ENCODE measurements at regions not wholly inside any gene's neighbourhood (a gene's known extent, or its start where the extent isn't known, plus 50 kb on each side); places are given as distances from the start of the nearest gene placed in this dataset.

DNA sequence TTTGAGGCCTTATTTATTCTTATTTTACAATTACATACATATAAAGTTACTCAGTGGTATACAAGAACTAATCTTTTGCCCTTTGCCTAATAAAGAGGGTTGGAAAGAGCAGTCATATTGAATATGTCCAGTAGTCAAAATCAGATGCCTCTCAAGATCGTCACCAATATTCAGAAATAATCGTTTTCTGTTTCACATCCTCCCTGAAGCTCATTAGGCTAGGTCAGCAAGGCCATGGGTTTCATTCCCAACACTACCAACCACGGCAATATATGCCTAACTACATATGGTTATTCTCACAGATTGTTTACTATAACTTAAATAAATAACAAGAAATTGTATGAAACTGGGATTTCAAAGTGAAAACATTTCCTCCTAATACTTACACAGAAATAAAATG, 167.2 kb upstream of the MANEA start:
- no TSS peak for BruUV-seq (replicated peaks)
- Histone ChIP-seq H3K9me2 (ENCODE audit: insufficient read depth, low read length) (no peaks in the 10 kb centered on the region), H2AFZ (ENCODE audit: low read length) (no peak overlapping the region), H3K4me3 (ENCODE audit: low read depth, low read length, poor library complexity, severe bottlenecking) (no peak overlapping the region), H3K79me2 (ENCODE audit: insufficient read depth, low read depth, low read length) (no peaks in the 10 kb centered on the region), H3K4me2 (ENCODE audit: low read length) (no peak overlapping the region), H3K9me3 (ENCODE audit: low read length) (no peaks in the 10 kb centered on the region), H3K27ac (ENCODE audit: low read depth, low read length, poor library complexity, severe bottlenecking) (no peak overlapping the region), H3K36me3 (ENCODE audit: insufficient read depth, low read length) (no peaks in the 10 kb centered on the region), H4K20me1 (ENCODE audit: insufficient read depth, low read length) (no peaks in the 10 kb centered on the region), H3K4me1 (ENCODE audit: insufficient read depth, low read length, poor library complexity, severe bottlenecking) (no peaks in the 10 kb centered on the region)
- POLR2A ChIA-PET: no interaction called here
- CTCF ChIA-PET (ENCODE audit: unreplicated experiment): no interaction called here
- no peak for DNase-seq (ENCODE audit: low spot score)
- intact Hi-C loops (cut with micrococcal nuclease; ENCODE audit: unreplicated experiment): no loop called here
- TF ChIP-seq, protein P1, sequence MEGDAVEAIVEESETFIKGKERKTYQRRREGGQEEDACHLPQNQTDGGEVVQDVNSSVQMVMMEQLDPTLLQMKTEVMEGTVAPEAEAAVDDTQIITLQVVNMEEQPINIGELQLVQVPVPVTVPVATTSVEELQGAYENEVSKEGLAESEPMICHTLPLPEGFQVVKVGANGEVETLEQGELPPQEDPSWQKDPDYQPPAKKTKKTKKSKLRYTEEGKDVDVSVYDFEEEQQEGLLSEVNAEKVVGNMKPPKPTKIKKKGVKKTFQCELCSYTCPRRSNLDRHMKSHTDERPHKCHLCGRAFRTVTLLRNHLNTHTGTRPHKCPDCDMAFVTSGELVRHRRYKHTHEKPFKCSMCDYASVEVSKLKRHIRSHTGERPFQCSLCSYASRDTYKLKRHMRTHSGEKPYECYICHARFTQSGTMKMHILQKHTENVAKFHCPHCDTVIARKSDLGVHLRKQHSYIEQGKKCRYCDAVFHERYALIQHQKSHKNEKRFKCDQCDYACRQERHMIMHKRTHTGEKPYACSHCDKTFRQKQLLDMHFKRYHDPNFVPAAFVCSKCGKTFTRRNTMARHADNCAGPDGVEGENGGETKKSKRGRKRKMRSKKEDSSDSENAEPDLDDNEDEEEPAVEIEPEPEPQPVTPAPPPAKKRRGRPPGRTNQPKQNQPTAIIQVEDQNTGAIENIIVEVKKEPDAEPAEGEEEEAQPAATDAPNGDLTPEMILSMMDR (conservative IDR thresholded peaks at IDR 0.05; ENCODE audit: low read length): no peak
- TF ChIP-seq EZH2phosphoT487 (IDR thresholded peaks at IDR 0.05; ENCODE audit: borderline replicate concordance, low read depth, low read length): no peak

DNA sequence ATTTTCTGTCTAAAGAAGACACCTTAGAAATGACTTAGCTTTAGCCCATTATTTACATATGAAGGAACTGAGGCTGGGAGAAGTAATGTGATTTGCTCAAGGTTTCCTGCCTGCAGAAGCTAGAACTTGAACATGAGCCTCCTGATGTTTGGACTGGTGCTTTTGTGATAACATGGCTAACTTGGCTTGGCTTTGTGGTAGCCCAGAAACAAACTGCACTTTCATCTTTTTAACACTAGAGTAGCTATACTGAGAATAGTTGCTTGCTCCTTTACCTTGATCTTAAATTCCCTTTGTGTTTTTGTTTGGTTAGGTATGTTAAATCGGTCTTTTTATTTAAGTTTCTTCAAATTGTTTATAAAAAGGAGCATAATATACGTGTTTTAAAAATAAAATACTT, 163.5 kb upstream of the MANEA start:
- H3K4me3 ChIP-seq (ENCODE audit: low read depth, low read length, poor library complexity, severe bottlenecking): no peak overlapping the region
- TF ChIP-seq, protein P1 (conservative IDR thresholded peaks at IDR 0.05; ENCODE audit: low read length): no peak
- TF ChIP-seq EZH2phosphoT487 (IDR thresholded peaks at IDR 0.05; ENCODE audit: borderline replicate concordance, low read depth, low read length): no peak
- POLR2A ChIA-PET: interaction anchor here (0.6 kb wide), 1 partner anchor 9 kb away, joined by 4 read pairs; no protein-coding TSS in a partner anchor
- H3K4me1 ChIP-seq (ENCODE audit: insufficient read depth, low read length, poor library complexity, severe bottlenecking): no peaks in the 10 kb centered on the region
- H4K20me1 ChIP-seq (ENCODE audit: insufficient read depth, low read length): no peaks in the 10 kb centered on the region
- H3K9me2 ChIP-seq (ENCODE audit: insufficient read depth, low read length): no peaks in the 10 kb centered on the region
- no peaks in the 10 kb centered on the region for H3K79me2 ChIP-seq (ENCODE audit: insufficient read depth, low read depth, low read length)
- CTCF ChIA-PET (ENCODE audit: unreplicated experiment): no interaction called here
- intact Hi-C loops (cut with micrococcal nuclease; ENCODE audit: unreplicated experiment): no loop called here
- H3K27ac ChIP-seq (ENCODE audit: low read depth, low read length, poor library complexity, severe bottlenecking): no peak overlapping the region
- no peak overlapping the region for H2AFZ ChIP-seq (ENCODE audit: low read length)
- no peaks in the 10 kb centered on the region for H3K36me3 ChIP-seq (ENCODE audit: insufficient read depth, low read length)
- no peaks in the 10 kb centered on the region for H3K9me3 ChIP-seq (ENCODE audit: low read length)
- no TSS peak for BruUV-seq (replicated peaks)
- no peak for DNase-seq (ENCODE audit: low spot score)
- no peak overlapping the region for H3K4me2 ChIP-seq (ENCODE audit: low read length)

DNA sequence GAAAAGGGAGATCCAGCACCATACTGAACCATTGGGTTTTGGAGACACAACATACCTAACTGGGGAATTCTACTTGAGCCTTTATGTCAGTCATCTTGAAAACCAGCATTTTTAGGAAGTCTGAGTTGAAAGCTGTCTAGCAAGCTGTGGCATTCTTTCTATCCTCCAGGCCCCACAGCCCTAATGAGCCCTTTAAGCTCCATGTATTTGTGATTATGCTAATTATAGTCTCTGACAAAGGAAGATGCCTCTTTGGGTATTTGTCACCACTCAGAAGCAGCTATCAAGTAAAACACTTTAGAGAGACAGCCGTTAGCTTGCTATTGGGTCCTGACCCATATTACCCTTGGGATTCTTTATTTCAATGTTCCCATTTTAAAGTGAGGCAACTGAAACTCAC, 159.5 kb upstream of the MANEA start:
- no peak overlapping the region; the same call in 1 of the 2 replicates for H2AFZ ChIP-seq (ENCODE audit: low read length)
- ChIA-PET POLR2A (interaction anchor here (1.2 kb wide), 1 partner anchor 176 kb away, joined by 3 read pairs; no protein-coding TSS in a partner anchor), CTCF (ENCODE audit: unreplicated experiment) (no interaction called here)
- H3K27ac ChIP-seq (ENCODE audit: low read depth, low read length, poor library complexity, severe bottlenecking): no peak overlapping the region
- DNase-seq (ENCODE audit: low spot score): no peak
- H3K4me1 ChIP-seq (ENCODE audit: insufficient read depth, low read length, poor library complexity, severe bottlenecking): no peaks in the 10 kb centered on the region
- no peaks in the 10 kb centered on the region for H3K79me2 ChIP-seq (ENCODE audit: insufficient read depth, low read depth, low read length)
- intact Hi-C loops (cut with micrococcal nuclease; ENCODE audit: unreplicated experiment): no loop called here
- H3K9me2 ChIP-seq (ENCODE audit: insufficient read depth, low read length): no peaks in the 10 kb centered on the region
- TF ChIP-seq, protein P1 (conservative IDR thresholded peaks at IDR 0.05; ENCODE audit: low read length): no peak
- no peak for TF ChIP-seq EZH2phosphoT487 (IDR thresholded peaks at IDR 0.05; ENCODE audit: borderline replicate concordance, low read depth, low read length)
- no peak overlapping the region for H3K4me3 ChIP-seq (ENCODE audit: low read depth, low read length, poor library complexity, severe bottlenecking)
- no peaks in the 10 kb centered on the region for H3K9me3 ChIP-seq (ENCODE audit: low read length)
- H4K20me1 ChIP-seq (ENCODE audit: insufficient read depth, low read length): no peaks in the 10 kb centered on the region
- no peak overlapping the region for H3K4me2 ChIP-seq (ENCODE audit: low read length)
- no TSS peak for BruUV-seq (replicated peaks)
- H3K36me3 ChIP-seq (ENCODE audit: insufficient read depth, low read length): no peaks in the 10 kb centered on the region

Measured in OCI-LY7 (cell line).